GM19328 (cell line): ENCODE measurements at regions not wholly inside any gene's neighbourhood (a gene's known extent, or its start where the extent isn't known, plus 50 kb on each side); places are given as distances from the start of the nearest gene placed in this dataset.

Experiments used
- ATAC-seq: cut with Tn5 transposase; IDR thresholded peaks from one replicate; pipeline ENCODE4 v1.9.1; 2021; ENCODE audit warnings: mild to moderate bottlenecking, moderate library complexity; ENCODE audit not compliant: unreplicated experiment

DNA sequence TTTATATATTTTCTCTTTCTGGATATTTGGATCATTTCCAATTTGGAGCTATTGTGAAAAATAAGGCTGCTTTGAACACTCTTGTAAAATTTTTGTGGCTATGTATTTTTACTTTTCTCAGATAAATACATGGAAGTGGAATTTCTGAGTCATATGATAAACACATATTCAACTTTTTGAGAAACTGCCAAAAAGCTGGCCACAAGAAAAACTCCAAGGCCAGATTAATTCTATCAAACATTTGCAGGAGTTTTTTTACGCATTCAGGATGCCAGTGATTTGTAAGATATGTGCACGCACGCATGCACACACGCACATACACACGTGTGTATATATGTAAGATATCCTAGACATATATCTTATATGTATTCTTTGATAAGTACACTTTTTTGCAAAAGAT lies 477.5 kb upstream of the SPHKAP start:
- ATAC-seq: no peak

DNA sequence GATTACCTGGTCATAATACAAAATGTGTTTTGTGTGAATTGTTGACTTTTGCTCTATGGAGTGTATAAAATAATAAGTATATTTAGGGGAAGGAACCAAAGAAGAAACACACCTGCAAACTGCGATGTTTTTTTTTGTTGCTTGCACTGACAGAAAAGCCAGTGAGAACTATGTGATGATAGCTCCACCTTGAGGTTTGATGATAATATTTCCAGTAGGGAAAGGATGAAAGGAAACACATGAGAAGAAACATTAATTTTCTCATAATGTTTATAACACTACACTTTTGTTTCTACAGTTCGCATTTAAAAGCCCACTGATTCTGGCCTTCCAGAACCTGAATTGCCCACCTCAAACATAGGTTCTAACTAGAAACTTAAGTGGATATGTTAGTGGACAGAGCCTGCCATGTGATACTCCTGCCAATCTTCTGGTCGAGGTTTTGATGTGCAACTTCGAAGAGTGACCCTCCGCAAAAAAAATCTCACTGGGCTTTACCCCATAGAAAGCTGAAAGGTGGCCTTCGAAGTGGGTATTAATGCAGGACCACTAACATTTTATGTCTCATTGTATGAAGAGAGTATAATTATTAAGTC lies 476.4 kb upstream of the SPHKAP start:
- no peak for ATAC-seq

DNA sequence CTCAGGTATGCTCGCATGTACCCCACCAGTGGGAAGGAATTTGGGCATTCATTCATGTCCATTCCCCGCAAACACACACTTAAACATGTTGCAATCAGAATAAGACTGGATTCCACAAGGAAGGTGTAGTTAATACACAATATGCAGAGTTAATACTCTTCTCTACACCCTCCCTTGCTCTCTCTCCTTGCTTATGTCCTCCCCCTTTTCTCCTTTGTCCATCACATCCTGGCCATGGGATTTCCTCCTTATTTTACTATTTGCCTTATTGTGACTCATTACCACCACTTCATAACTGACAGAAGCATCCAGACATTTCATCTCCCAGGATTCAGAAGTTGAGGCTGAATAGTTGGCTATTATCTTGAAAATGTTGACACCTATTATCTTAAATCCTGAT lies 473.8 kb upstream of the SPHKAP start:
- ATAC-seq: no peak

DNA sequence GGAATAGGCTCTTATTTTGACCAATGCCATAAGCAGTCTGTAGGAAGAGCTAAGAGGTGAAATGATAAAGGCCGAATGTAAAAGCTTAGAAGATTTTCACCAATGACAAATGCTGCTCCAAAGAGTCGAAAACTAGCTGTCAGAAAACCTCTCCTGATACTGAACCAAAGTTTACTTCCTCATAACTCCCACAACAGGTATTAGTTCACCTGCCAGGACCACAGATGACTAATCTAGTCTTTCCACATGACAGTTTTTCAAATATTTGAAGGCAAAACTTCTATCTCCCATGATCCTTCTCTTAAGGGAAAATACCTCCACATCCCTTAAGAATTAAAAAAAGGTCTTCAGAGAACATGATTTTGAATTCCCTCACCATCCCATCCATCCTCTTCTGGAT lies 473.2 kb upstream of the SPHKAP start:
- no peak for ATAC-seq

DNA sequence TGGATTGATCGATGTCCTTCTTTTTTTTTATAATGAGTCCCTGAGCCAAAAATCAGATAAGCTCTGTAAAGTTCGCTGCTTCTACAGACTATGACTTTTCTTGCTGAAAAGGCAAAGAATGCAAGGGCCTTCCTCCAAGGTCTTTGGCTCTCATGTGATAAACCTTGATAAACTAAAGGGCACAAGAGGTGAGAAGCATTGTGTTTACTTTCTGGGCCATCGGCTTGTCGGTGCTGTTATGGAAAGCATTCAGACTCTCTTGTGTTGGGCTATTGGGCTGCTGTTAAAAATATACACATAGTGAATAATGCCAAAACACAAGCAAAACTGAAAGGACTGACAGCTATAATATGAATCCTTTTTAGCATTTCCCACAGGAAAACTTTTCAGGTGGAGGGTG lies 472.4 kb upstream of the SPHKAP start:
- no peak for ATAC-seq

DNA sequence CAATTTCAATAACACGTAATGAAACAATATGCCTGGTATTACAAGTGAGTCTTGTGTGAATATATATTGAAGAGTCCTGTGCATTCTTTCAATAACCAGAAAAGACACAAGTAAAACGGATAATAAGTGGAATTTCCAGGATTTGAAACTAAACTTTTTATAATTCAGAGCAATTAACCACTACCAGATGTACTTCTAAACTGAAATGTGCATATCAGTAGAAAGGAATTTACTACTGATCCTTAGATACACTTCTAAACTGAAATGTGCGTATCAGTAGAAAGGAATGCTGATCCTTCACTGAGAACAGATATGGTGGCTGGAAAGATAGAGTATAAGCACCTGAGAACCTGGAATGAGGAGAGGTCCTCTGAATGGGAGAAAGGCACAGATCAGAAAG lies 470.9 kb upstream of the SPHKAP start:
- ATAC-seq: no peak

DNA sequence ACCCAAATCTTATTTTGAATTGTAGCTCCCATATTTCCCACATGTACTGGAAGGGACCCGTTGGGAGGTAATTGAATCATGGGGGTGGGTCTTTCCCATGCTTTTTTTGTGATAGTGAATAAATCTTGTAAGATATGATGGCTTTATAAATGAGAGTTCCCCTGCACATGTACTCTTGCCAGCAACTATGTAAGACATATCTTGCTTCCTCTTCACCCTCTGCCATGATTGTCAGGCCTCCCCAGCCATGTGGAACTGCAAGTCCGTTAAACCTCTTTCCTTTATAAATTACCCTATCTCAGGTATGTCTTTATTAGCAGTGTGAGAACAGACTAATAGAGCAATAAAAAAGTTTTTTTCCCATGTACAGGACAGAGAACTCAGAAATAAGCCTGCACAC lies 468.4 kb upstream of the SPHKAP start:
- ATAC-seq: no peak

DNA sequence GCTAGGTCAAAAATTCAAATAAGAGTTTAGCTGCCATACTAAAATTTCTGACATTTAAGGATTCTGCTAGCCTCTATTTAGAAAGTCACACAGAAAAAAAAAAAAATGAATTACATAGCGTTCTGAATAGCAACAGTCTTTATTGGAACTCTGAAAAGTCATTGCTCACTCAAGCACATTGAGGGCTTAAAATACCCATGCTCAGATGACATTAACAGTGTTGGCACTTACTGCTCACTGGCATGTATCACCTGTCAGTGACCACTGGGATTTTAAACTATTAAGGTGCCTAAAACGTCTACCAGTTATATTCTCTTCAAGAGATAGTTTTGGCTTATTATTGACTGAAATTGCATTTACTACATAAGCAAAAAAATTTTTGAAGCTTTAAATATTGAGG lies 468.0 kb upstream of the SPHKAP start:
- ATAC-seq: no peak

DNA sequence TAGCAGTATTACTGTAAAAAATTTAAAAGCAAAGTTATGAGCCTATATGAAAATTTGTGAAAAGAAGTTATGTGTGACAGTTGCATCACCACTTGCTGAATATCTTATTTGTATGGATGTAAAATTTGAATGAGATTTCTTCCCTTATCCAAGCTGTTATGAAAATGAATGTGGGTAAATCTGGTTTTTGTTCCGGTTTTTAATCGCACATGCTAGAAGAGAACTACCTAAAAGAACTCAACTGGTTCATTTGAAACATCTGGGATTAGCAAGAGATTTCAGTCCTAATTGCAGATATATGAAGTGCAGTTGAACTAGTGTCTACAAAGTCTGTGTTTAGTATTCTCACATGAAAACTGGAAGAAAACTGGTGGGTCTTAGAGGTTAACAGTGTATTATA lies 467.1 kb upstream of the SPHKAP start:
- ATAC-seq: no peak

DNA sequence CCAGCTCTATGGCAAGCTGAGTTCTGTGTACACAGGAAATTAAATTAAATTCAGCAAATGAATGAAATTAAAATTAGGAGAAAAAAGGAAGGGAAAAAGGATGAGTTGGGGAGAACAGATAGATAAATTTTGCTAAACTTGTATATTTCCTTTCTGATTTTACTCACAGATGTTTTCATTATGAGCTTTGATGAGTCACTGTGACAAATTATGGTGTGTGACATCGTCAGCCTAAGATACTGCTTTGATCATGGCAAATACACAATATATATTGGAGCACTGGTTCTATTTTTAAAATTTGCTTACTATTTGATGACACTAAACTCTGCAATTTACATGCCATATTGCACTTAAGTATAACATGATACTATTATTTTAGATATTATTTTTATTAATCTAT lies 464.6 kb upstream of the SPHKAP start:
- no peak for ATAC-seq

DNA sequence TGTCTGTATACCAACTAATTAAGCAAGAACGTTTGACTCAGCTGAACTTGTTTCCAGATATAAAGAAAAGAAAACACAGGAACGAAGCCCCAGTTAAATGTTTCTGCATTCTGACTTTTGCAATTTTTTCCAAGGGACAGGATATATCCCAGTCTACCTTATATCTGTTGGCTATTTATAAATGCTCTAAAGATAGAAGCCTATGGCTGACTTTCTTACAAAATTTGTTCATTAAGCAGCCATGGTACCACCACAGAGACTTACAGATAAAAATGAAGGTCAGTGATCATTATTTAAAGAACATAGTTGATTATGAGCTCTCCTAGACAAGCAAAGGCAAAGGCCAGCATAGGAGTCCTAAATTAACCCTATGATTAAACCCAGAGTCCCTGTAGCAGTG lies 462.7 kb upstream of the SPHKAP start:
- no peak for ATAC-seq

DNA sequence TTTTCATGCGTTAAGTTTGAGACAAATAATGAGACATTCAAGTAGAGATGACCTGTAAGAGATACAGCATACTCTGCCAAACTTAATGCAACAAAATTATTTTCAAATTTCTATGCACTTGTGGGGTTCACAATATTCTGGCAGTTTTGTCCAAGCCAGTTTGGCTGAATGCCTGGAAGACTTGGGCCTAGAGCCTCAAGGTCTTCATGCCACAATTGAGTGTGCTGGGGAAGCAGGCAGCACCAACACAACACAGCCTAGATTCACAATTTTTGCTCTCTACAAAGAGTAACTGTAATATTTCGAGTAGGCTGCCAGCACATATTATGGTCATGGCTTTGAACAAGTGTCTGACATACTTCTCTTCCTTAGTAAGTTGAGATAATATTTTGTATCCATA lies 461.4 kb upstream of the SPHKAP start:
- ATAC-seq: no peak

DNA sequence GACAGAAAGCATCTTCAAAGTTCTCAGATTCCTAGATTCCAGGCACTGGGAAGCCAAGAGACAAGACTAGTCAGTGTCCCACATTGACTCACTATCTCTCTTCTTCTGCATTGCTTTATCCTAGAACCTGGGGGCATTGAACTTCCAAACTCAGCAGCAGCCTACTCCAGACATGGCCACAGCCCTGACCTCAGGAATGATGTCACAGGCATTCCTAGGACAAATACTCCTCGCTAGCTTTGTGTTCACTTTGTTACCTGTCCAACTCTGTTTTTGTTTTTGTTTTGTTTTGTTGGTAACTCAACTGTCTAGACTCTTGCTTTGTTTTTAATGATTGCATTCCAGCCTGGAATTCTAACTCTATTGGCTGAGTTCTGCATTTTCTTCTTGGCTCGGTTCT lies 449.3 kb upstream of the SPHKAP start:
- no peak for ATAC-seq

DNA sequence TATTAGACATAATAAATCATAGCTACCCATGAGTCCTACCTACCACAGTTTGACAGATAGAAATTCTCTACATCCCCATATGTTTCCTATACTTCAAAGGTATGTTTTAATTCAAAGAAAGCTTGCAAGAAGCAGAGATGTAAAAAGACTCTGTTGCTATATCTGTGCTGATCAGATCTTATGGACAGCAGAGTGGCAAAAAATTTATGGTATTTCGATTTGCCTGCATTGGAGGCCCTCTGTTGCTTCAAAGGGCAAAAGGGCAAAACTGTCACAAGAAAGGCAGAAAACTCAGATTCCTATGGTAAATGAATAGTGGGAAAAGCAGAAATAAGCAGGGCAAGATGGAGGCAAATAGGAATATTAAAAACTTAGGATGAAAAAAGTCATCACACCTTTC lies 447.8 kb upstream of the SPHKAP start:
- no peak for ATAC-seq

DNA sequence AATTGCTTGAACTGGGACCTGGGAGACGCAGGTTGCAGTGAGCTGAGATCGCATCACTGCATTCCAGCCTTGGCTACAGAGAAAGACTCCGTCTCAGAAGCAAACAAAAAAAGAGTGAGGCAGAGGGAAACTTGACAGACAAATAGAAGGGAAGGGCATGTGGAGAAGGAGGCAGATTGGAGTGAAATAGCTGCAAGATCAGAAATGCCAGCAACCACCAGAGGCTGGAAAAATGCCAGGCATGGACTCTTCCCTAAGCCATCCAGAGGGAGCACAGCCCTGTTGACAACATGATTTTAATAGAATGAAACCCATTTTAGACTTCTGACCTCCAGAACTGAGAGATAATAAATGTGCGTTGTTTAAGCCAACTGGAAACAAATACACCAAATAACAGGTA lies 447.2 kb upstream of the SPHKAP start:
- no peak for ATAC-seq

DNA sequence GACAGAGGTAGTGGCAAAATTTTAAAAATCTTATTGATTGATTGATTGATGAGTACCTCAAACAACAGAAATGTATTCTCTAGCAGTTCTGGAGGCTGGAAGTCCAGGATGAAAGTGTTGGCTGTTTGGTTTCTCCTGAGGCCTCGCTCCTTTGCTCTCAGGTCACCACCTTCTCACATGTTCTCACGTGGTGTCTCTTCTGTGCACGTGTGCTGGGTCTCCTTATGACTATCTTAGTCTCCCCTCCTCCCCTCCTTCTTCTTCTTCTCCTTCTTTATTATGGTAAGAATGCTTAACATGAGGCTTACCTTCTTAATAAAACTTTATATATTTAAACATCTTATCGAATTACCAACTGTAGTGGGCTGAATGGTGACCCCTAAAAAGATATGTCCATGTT lies 446.0 kb upstream of the SPHKAP start:
- ATAC-seq: no peak

DNA sequence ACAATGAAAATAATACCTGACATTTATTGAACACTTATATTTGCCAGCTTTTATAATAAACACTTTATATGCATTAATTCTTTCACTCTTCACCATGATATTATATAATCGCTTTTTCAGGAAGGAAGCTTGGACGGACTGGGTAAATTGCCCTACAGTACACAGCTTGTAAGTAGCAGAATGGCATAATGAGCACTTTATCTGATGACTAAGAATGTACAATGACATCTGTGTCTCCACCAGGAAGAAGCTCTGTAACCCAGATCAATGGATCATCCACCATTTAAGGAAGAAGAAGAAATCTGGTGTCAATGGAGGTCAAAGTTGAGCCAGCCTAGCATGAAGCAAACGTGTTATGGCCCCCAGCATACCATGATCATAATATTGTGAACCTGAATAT lies 444.0 kb upstream of the SPHKAP start:
- ATAC-seq: no peak

DNA sequence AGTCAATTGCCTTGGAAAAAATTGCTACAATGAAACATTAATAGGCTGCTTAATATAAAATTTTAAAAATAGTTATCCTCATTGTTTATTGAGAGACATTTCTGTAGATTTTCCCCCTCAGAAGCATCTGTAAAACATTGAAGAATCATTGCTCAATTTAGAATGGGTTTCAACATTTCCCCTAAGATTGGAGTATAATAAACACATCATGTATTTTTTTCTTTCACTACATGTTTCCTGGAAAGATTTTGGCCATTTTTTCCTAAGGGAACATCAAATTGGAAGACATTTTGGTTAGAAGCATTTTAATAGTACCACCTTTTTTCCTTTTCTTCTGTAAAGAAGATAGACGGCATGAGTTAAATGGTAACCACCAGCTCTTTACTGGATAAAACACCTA lies 443.2 kb upstream of the SPHKAP start:
- no peak for ATAC-seq

DNA sequence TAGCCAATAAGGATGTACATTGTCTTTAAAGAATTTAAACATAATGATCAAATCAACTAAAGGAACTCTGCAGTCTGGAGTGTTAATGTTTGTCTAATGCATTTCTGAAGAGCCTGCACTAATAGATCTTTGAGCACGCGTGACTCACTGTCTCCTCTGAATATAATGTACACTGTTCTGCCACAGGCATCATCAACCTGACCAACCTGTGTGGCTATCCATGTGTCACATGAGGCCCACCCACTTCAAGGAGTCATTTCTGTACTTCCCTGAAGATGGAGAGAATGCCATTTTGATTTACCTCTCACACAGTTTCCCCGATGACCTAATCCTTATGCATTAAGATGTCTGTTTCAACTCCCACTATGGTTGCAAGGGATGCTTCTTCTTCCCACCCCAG lies 434.0 kb upstream of the SPHKAP start:
- ATAC-seq: no peak

DNA sequence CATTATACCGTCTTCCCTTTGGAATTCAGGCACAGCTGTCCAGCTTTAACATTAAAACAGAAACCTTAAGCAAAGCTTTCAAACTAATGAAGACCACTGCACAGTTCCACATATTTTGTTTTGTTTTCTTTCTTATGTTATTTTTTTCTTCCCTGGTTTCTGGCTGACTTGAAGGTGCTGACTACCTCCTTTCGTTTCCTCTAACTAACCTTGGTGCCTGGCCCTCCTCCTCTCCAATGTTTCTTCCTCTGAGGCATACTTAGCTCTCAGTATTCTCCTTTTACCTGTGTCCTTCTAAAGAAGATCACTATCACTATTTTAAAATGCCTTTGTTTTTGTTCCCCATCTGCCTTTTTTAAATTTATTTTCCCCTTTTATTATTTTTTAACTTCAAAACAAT lies 433.3 kb upstream of the SPHKAP start:
- no peak for ATAC-seq

DNA sequence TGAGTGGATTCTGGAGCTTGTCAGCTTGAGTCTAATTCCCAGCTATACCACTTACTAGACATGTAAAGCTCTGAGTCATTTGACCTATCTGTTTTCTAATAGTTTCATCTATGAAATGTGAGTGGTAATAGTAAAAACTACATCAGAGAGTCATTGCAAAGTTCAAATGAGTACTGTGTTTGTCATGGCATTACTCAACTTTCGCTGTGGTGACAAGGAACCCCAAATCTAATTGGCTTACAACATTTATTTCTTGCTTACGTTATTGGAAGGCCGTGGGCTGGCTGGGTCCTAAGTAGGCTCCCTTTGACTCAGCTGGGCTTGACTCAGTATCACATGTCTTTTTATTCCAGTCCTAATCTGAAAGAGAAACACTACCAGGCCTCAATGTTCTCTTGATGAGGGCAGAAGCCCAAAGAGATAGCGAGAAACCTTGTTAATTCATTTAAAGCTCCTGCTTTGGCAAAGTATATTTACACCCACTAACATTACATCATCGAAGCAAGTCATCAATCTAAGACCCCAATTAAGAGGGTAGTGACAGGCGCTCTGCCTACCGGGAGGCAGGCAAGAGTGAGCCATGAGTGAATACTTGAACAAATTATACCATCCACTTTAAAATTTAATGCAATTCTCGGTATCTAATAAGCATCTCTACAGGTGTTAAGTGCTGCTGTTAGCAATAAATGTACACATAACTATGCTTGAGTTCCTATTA lies 431.8 kb upstream of the SPHKAP start:
- ATAC-seq: no peak

DNA sequence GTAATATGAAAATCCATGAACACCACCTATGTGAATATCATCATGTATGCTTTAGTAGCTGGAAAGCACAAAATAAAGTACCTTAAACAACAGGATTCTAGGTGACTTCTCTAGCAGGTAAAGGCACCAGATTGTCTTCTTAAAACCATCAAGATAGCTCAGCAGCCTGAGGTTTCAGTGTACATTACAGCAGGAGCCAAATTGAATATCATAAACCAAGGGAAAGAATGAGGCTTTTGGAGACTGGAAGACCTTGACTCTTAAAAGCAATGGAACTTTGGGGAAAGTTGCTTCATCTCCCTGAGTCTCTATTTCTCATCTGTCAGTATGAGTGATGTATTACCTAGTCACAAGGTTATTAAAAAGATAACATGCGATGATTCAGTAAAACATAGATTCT lies 429.7 kb upstream of the SPHKAP start:
- no peak for ATAC-seq

DNA sequence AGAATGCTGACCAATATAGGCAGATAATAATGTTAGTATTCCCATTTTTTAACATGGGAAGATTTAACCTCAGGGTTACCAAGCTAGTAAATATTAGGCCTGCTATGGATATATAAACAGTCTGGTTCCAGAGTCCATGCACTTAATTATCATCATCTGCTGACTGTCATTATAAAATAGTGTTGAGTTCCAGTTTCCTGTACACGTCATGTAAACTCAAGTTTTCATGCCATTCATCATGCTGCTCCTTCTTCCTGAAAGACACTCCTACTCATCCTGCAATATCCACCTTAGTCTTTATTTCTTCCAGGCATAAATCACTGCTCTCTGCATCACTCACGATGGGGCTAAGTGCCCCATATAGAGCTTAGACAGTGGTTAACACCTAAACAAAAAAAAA lies 420.8 kb upstream of the SPHKAP start:
- ATAC-seq: no peak
